Chondrocyte (in vitro differentiated cells): ENCODE measurements at regions not wholly inside any gene's neighbourhood (a gene's known extent, or its start where the extent isn't known, plus 50 kb on each side); places are given as distances from the start of the nearest gene placed in this dataset.

Source experiments
- DNase-seq: peaks from one replicate; pipeline ENCODE4 v3.0.0; 2021; ENCODE audit warnings: mixed read lengths, low spot score
- H3K27ac Mint-ChIP-seq: one replicate; pipeline ENCODE4 v1.8.0; 2021; ENCODE audit warnings: mild to moderate bottlenecking, moderate library complexity, mixed read lengths; ENCODE audit not compliant: unreplicated experiment
- H3K27me3 Mint-ChIP-seq: 2 replicates; pipeline ENCODE4 v1.8.0; 2021; ENCODE audit warnings: low read depth, mixed read lengths
- H3K36me3 Mint-ChIP-seq: 2 replicates; pipeline ENCODE4 v1.8.0; 2021; ENCODE audit warnings: low read depth, mixed read lengths
- H3K4me1 Mint-ChIP-seq: 2 replicates; pipeline ENCODE4 v1.8.0; 2021; ENCODE audit warnings: low read depth, mild to moderate bottlenecking, mixed read lengths
- H3K4me3 Mint-ChIP-seq: one replicate; pipeline ENCODE4 v1.8.0; 2021; ENCODE audit warnings: mild to moderate bottlenecking, moderate library complexity, mixed read lengths; ENCODE audit not compliant: unreplicated experiment
- H3K9me3 Mint-ChIP-seq: 2 replicates; pipeline ENCODE4 v1.8.0; 2021; ENCODE audit warnings: low read depth, mixed read lengths
- TF ChIP-seq, protein P1 (sequence below): fragments of 200-600 bp; sonication (generic); IDR thresholded peaks from 2 replicates; pipeline ENCODE4 v1.5.0; 2021; ENCODE audit warnings: antibody characterized with exemption, mild to moderate bottlenecking, moderate library complexity

DNA sequence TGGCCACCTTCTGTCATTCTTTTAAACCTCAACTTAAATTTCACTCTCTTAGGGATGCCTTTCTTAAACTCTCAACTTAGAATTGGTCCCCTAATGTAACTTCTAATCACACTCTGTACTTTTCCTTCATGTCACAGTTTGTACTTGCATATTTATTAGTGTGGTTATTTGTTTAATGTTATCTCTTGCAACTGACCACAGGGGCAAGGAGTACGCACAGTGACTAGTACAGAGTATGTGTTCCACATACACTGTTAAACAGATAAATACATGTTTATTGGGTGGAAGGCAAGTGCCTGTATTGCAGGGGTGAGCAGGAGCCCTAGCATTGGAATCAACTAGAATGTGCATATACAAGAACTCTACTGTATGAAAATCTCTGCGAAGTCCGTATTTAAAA, 554.0 kb downstream of the INSC start:
- Mint-ChIP-seq H3K27me3 (no peaks in the 10 kb centered on the region), H3K4me3 (no peak overlapping the region), H3K27ac (no peak overlapping the region), H3K4me1 (peaks cover 5% of the 10 kb centered on the region), H3K9me3 (peaks cover 6% of the 10 kb centered on the region), H3K36me3 (no peaks in the 10 kb centered on the region)
- no peak for DNase-seq
- TF ChIP-seq, protein P1, sequence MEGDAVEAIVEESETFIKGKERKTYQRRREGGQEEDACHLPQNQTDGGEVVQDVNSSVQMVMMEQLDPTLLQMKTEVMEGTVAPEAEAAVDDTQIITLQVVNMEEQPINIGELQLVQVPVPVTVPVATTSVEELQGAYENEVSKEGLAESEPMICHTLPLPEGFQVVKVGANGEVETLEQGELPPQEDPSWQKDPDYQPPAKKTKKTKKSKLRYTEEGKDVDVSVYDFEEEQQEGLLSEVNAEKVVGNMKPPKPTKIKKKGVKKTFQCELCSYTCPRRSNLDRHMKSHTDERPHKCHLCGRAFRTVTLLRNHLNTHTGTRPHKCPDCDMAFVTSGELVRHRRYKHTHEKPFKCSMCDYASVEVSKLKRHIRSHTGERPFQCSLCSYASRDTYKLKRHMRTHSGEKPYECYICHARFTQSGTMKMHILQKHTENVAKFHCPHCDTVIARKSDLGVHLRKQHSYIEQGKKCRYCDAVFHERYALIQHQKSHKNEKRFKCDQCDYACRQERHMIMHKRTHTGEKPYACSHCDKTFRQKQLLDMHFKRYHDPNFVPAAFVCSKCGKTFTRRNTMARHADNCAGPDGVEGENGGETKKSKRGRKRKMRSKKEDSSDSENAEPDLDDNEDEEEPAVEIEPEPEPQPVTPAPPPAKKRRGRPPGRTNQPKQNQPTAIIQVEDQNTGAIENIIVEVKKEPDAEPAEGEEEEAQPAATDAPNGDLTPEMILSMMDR: no peak

DNA sequence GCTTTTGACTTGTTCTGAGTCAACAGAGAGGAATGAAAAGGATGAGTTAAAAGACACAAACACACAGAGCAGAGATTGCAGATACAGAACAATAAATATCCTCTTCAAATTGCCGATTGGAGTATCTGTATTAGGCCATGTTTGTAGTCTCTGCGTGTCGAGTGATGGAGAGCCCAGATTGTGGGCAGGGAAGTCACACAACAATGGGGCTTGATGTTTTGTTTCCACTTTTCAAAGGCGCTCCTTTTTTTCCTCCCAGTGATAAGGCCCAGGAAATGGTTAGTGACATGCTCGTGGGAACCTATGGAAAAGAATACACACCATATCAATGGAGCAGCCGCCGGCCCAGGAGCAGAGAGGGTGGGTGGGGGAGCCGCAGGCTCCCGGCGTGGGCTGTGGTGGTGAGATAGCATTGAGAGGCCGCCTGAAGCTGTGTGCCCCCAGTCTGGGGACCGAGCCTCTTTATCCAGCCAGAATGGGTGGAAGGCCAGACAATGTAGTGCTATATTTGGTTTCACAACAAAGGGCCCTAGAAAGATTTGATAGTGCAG, 555.9 kb downstream of the INSC start:
- no peaks in the 10 kb centered on the region for H3K27me3 Mint-ChIP-seq
- no peak for DNase-seq
- H3K4me3 Mint-ChIP-seq: no peak overlapping the region
- TF ChIP-seq, protein P1: no peak
- no peaks in the 10 kb centered on the region for H3K36me3 Mint-ChIP-seq
- peaks cover 2% of the 10 kb centered on the region for H3K4me1 Mint-ChIP-seq
- peaks cover 8% of the 10 kb centered on the region for H3K9me3 Mint-ChIP-seq
- no peak overlapping the region for H3K27ac Mint-ChIP-seq

DNA sequence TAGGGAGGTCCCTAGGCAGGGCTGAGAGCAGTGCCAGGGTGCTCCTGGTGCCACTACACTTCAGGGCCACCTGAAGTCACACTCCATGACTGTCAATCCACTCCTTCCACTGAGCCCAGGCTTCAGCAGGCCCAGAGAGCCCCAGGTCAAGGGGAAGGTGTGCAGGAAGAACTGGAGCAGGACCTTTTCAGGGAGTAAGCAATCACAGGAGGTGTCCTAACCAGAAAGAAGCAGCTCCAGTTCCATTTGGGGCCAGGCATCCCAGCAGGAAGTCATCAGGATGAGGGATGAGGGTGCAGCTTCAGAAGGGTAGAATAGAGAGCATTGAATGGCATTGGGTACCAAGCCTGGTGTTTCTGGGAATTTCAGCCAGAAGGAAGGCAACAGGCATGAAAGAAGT, 556.5 kb downstream of the INSC start:
- peaks cover 2% of the 10 kb centered on the region for H3K4me1 Mint-ChIP-seq
- no peak for DNase-seq
- no peak overlapping the region for H3K4me3 Mint-ChIP-seq
- TF ChIP-seq, protein P1: no peak
- no peaks in the 10 kb centered on the region for H3K36me3 Mint-ChIP-seq
- H3K27ac Mint-ChIP-seq: no peak overlapping the region
- no peaks in the 10 kb centered on the region for H3K27me3 Mint-ChIP-seq
- H3K9me3 Mint-ChIP-seq: peaks cover 14% of the 10 kb centered on the region

DNA sequence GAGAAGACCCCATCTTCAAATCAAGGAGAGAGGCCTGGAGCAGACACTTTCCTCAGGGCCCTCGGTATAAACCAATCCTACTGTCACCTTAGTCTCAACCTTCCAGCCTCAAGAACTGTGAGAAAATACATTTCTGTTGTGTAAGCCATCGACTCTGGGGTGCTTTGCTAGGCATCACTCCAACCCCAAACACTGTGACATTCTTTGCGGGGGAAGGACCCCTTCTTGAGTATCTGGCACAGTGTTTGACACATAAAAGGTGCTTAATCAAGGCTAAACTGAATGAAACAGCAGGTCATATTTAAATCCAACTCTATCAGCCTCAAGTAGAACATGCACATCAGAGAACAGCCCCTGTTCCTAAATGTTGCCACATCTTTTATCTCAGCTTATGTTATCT, 558.1 kb downstream of the INSC start:
- no peak for DNase-seq
- no peak overlapping the region for H3K27ac Mint-ChIP-seq
- TF ChIP-seq, protein P1: no peak

DNA sequence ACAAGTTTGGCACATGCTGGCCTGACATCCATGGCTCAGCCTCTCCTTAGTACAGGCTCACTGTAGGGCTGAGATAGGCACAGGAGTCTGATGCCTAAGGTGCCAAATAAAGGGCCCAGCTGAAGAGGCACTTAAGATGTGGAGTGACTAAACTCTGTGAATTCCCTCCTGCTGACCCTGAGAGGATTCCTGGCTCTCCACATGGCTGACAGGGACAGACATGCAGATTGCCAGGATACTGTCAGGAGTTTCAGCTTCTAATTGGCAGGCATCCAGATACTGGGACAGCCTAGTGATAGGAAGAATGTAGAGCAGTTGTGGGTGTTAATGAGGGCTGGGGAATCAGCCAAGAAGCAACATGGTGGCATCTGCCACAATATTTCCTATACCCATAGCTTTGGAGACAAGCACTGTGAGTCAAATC, 558.7 kb downstream of the INSC start:
- no peak overlapping the region for H3K27ac Mint-ChIP-seq
- no peak for DNase-seq

More for the DNA sequence above, 558.1 kb downstream of the INSC start:
- Mint-ChIP-seq H3K36me3 (peaks cover 10% of the 10 kb centered on the region), H3K27me3 (no peaks in the 10 kb centered on the region), H3K9me3 (peaks cover 24% of the 10 kb centered on the region), H3K4me3 (no peak overlapping the region), H3K4me1 (peaks cover 2% of the 10 kb centered on the region)

More for the DNA sequence above, 558.7 kb downstream of the INSC start:
- Mint-ChIP-seq H3K4me3 (no peak overlapping the region), H3K9me3 (peaks cover 29% of the 10 kb centered on the region), H3K27me3 (no peaks in the 10 kb centered on the region), H3K36me3 (peaks cover 11% of the 10 kb centered on the region), H3K4me1 (peaks cover 2% of the 10 kb centered on the region)
- TF ChIP-seq, protein P1: no peak
